ENCODE measurements at regions not wholly inside any gene's neighbourhood (a gene's known extent, or its start where the extent isn't known, plus 50 kb on each side); places are given as distances from the start of the nearest gene placed in this dataset.
"Not testable (repeated sequence)": the region's sequence is repeated elsewhere in the genome, so short reads cannot be mapped to it uniquely, and the experiment has no call there.

DNA sequence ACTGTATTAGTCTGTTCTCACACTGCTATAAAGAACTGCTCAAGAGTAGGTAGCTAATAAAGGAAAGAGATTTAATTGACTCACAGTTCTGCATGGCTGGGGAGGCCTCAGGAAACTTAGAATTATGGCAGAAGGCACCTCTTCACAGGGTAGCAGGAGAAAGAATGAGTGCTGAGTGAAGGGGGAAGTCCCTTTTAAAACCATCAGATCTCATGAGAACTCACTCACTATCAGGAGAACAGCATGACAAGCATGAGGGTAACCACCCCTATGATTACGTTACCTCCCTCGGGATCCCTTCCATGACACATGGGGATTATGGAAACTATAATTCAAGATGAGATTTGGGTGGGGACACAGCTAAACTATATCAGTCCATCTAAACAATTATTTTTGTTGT lies 261.0 kb downstream of the SPRY1 start:
- H3K27ac ChIP-seq (ENCODE audit: low read depth, low read length, poor library complexity, severe bottlenecking); H3K79me2 ChIP-seq (ENCODE audit: insufficient read depth, low read depth, low read length); BruUV-seq (replicated peaks); H2AFZ ChIP-seq (ENCODE audit: low read length); H3K9me3 ChIP-seq (ENCODE audit: low read length); H3K4me1 ChIP-seq (ENCODE audit: insufficient read depth, low read length, poor library complexity, severe bottlenecking); intact Hi-C loops (cut with micrococcal nuclease; ENCODE audit: unreplicated experiment); CTCF ChIA-PET (ENCODE audit: unreplicated experiment); H4K20me1 ChIP-seq (ENCODE audit: insufficient read depth, low read length); POLR2A ChIA-PET; H3K9me2 ChIP-seq (ENCODE audit: insufficient read depth, low read length); H3K4me3 ChIP-seq (ENCODE audit: low read depth, low read length, poor library complexity, severe bottlenecking); H3K36me3 ChIP-seq (ENCODE audit: insufficient read depth, low read length); H3K4me2 ChIP-seq (ENCODE audit: low read length); DNase-seq (ENCODE audit: low spot score): not testable (repeated sequence)

DNA sequence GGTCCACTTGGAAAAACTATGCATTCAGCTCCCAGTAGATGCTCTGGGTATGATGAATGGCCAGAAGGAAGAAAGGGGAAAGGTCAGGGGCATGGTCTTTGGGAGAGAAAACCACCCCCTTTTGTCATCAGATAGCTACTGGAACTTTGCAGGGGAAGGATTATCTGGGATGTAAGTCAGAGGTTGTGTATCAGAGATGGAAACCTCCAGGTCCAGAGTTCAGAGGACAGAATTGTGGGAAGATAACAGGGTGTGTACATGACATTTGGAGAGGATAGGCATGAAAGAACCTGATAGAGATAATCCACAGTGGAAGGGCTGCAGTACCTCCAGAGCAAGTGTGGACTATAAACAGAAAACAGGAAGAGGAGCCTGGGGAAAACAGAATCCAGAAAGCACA lies 262.7 kb downstream of the SPRY1 start:
- H3K36me3 ChIP-seq (ENCODE audit: insufficient read depth, low read length), result no peaks in the 10 kb centered on the region
- H3K9me3 ChIP-seq (ENCODE audit: low read length), result 0 out of 2 replicates have a peak, but pooled peaks cover 6% of the 10 kb centered on the region
- no peak overlapping the region for H3K27ac ChIP-seq (ENCODE audit: low read depth, low read length, poor library complexity, severe bottlenecking)
- H3K9me2 ChIP-seq (ENCODE audit: insufficient read depth, low read length), result no peaks in the 10 kb centered on the region
- H3K79me2 ChIP-seq (ENCODE audit: insufficient read depth, low read depth, low read length), result no peaks in the 10 kb centered on the region
- intact Hi-C loops (cut with micrococcal nuclease; ENCODE audit: unreplicated experiment), result no loop called here
- TF ChIP-seq, protein P1, sequence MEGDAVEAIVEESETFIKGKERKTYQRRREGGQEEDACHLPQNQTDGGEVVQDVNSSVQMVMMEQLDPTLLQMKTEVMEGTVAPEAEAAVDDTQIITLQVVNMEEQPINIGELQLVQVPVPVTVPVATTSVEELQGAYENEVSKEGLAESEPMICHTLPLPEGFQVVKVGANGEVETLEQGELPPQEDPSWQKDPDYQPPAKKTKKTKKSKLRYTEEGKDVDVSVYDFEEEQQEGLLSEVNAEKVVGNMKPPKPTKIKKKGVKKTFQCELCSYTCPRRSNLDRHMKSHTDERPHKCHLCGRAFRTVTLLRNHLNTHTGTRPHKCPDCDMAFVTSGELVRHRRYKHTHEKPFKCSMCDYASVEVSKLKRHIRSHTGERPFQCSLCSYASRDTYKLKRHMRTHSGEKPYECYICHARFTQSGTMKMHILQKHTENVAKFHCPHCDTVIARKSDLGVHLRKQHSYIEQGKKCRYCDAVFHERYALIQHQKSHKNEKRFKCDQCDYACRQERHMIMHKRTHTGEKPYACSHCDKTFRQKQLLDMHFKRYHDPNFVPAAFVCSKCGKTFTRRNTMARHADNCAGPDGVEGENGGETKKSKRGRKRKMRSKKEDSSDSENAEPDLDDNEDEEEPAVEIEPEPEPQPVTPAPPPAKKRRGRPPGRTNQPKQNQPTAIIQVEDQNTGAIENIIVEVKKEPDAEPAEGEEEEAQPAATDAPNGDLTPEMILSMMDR (conservative IDR thresholded peaks at IDR 0.05; ENCODE audit: low read length), result no peak
- no peak for TF ChIP-seq EZH2phosphoT487 (IDR thresholded peaks at IDR 0.05; ENCODE audit: borderline replicate concordance, low read depth, low read length)
- no peak overlapping the region for H3K4me2 ChIP-seq (ENCODE audit: low read length)
- ChIA-PET POLR2A (interaction anchor here (0.6 kb wide), 1 partner anchor 136 kb away, joined by 4 read pairs; no protein-coding TSS in a partner anchor), CTCF (ENCODE audit: unreplicated experiment) (no interaction called here)
- DNase-seq (ENCODE audit: low spot score), result no peak
- no peak overlapping the region for H2AFZ ChIP-seq (ENCODE audit: low read length)
- no peaks in the 10 kb centered on the region for H4K20me1 ChIP-seq (ENCODE audit: insufficient read depth, low read length)
- H3K4me3 ChIP-seq (ENCODE audit: low read depth, low read length, poor library complexity, severe bottlenecking), result no peak overlapping the region
- BruUV-seq (replicated peaks), result no TSS peak
- H3K4me1 ChIP-seq (ENCODE audit: insufficient read depth, low read length, poor library complexity, severe bottlenecking), result no peaks in the 10 kb centered on the region

DNA sequence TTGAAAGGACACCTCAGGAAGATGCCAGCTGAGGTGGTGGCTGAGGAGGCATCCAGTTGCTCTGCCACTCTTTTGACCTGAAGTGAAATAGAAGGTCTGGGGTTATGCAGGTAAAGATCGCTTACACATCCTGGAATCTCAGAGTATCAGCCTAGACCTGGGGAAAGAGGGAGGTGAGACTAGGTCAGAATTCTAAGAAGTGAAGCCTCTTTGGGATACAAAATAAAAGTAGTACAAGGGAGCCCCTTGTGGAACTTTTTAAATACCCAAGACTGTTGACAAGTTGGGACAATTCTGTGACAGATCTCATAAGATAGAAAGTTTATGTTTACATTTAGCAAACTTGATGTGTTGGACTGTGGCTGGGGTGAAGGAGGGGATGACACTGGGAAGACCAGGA lies 263.1 kb downstream of the SPRY1 start:
- POLR2A ChIA-PET, result interaction anchor here (0.6 kb wide), 2 partner anchors 30 to 137 kb away, joined by 3 to 4 read pairs; no protein-coding TSS in a partner anchor
- no peak overlapping the region for H3K4me2 ChIP-seq (ENCODE audit: low read length)
- peak; percentile 45 for DNase-seq (ENCODE audit: low spot score)
- no peaks in the 10 kb centered on the region for H3K36me3 ChIP-seq (ENCODE audit: insufficient read depth, low read length)
- H2AFZ ChIP-seq (ENCODE audit: low read length), result no peak overlapping the region
- H3K27ac ChIP-seq (ENCODE audit: low read depth, low read length, poor library complexity, severe bottlenecking), result no peak overlapping the region
- H3K4me1 ChIP-seq (ENCODE audit: insufficient read depth, low read length, poor library complexity, severe bottlenecking), result no peaks in the 10 kb centered on the region
- H3K4me3 ChIP-seq (ENCODE audit: low read depth, low read length, poor library complexity, severe bottlenecking), result no peak overlapping the region
- no TSS peak for BruUV-seq (replicated peaks)
- CTCF ChIA-PET (ENCODE audit: unreplicated experiment), result no interaction called here
- no peaks in the 10 kb centered on the region for H4K20me1 ChIP-seq (ENCODE audit: insufficient read depth, low read length)
- intact Hi-C loops (cut with micrococcal nuclease; ENCODE audit: unreplicated experiment), result loop anchor here (2.0 to 5.0 kb wide), 6 partner anchors 92 to 557 kb away; no protein-coding TSS in a partner anchor
- no peaks in the 10 kb centered on the region for H3K79me2 ChIP-seq (ENCODE audit: insufficient read depth, low read depth, low read length)
- no peak for TF ChIP-seq EZH2phosphoT487 (IDR thresholded peaks at IDR 0.05; ENCODE audit: borderline replicate concordance, low read depth, low read length)
- TF ChIP-seq, protein P1 (conservative IDR thresholded peaks at IDR 0.05; ENCODE audit: low read length), result peak; percentile 76
- 0 out of 2 replicates have a peak, but pooled peaks cover 6% of the 10 kb centered on the region for H3K9me3 ChIP-seq (ENCODE audit: low read length)
- no peaks in the 10 kb centered on the region for H3K9me2 ChIP-seq (ENCODE audit: insufficient read depth, low read length)

Data from OCI-LY7 (cell line).